OCI-LY1 (cell line): ENCODE measurements at regions not wholly inside any gene's neighbourhood (a gene's known extent, or its start where the extent isn't known, plus 50 kb on each side); places are given as distances from the start of the nearest gene placed in this dataset.

Source experiments
- H2AFZ ChIP-seq: fragments of 200-600 bp; sonication (generic), shearing (Covaris generic); 2 replicates; pipeline ENCODE4 v1.6.0; 2014; ENCODE audit warnings: antibody characterized with exemption, mild to moderate bottlenecking, low read length
- H3F3A ChIP-seq: fragments of 200-600 bp; sonication (generic), shearing (Covaris generic); 2 replicates; pipeline ENCODE4 v1.6.0; 2014; ENCODE audit warnings: mild to moderate bottlenecking, antibody characterized with exemption, low read length, moderate library complexity; ENCODE audit not compliant: insufficient read depth
- H3K27ac ChIP-seq: fragments of 200-600 bp; sonication (generic); 2 replicates; pipeline ENCODE4 v1.5.1; 2014; ENCODE audit warnings: low read length, mixed run types, mild to moderate bottlenecking, low read depth; ENCODE audit not compliant: poor library complexity, severe bottlenecking
- H3K27me3 ChIP-seq: fragments of 200-600 bp; sonication (generic); 2 replicates; pipeline ENCODE4 v1.6.0; 2014; ENCODE audit warnings: antibody characterized with exemption, mild to moderate bottlenecking, low read length, moderate library complexity; ENCODE audit not compliant: insufficient read depth
- H3K36me3 ChIP-seq: fragments of 200-600 bp; sonication (generic); 2 replicates; pipeline ENCODE4 v1.6.1; 2014; ENCODE audit warnings: mild to moderate bottlenecking, antibody characterized with exemption, low read length, moderate library complexity, mixed read lengths; ENCODE audit not compliant: insufficient read depth
- H3K4me1 ChIP-seq: fragments of 200-600 bp; sonication (generic); 2 replicates; pipeline ENCODE4 v1.5.1; 2014; ENCODE audit warnings: mild to moderate bottlenecking, low read length, moderate library complexity; ENCODE audit not compliant: insufficient read depth, severe bottlenecking
- H3K4me2 ChIP-seq: fragments of 200-600 bp; sonication (generic), shearing (Covaris generic); 2 replicates; pipeline ENCODE4 v1.6.1; 2014; ENCODE audit warnings: low read length
- H3K4me3 ChIP-seq: fragments of 200-600 bp; sonication (generic); 2 replicates; pipeline ENCODE4 v1.5.1; 2014; ENCODE audit warnings: low read length, low read depth, mild to moderate bottlenecking, mixed read lengths; ENCODE audit not compliant: poor library complexity, severe bottlenecking
- H3K79me2 ChIP-seq: fragments of 200-600 bp; shearing (Covaris generic); 2 replicates; pipeline ENCODE4 v1.6.1; 2016; ENCODE audit warnings: mixed run types, low read length, mixed read lengths; ENCODE audit not compliant: insufficient read depth
- H3K9ac ChIP-seq: fragments of 200-600 bp; sonication (generic), shearing (Covaris generic); 2 replicates; pipeline ENCODE4 v1.6.1; 2014; ENCODE audit warnings: mild to moderate bottlenecking, low read length, mixed read lengths
- H3K9me2 ChIP-seq: fragments of 200-600 bp; sonication (generic), shearing (Covaris generic); 2 replicates; pipeline ENCODE4 v1.6.1; 2014; ENCODE audit warnings: low read depth, mild to moderate bottlenecking, low read length, mixed read lengths
- H3K9me3 ChIP-seq: fragments of 200-600 bp; shearing (Covaris generic); 2 replicates; pipeline ENCODE4 v1.6.1; 2014; ENCODE audit warnings: low read length, mixed read lengths
- H4K20me1 ChIP-seq: fragments of 200-600 bp; sonication (generic), shearing (Covaris generic); 2 replicates; pipeline ENCODE4 v1.6.0; 2016; ENCODE audit warnings: mild to moderate bottlenecking, low read length; ENCODE audit not compliant: insufficient read depth
- CTCF ChIP-seq: fragments of 200-600 bp; sonication (generic), shearing (Covaris generic); IDR thresholded peaks from 2 replicates; pipeline ENCODE4 v1.5.1; 2017; ENCODE audit warnings: mild to moderate bottlenecking, antibody characterized with exemption, low read length, moderate library complexity, mixed read lengths
- EZH2 ChIP-seq: fragments of 200-600 bp; sonication (generic), shearing (Covaris generic); IDR thresholded peaks from 2 replicates; pipeline ENCODE4 v1.8.0; 2017; ENCODE audit warnings: borderline replicate concordance, mixed run types, mild to moderate bottlenecking, antibody characterized with exemption, low read length, moderate library complexity, mixed read lengths

- Histone ChIP-seq H3K9me3 (no peaks in the 10 kb centered on the region), H3K9me2 (no peaks in the 10 kb centered on the region), H3K27me3 (no peaks in the 10 kb centered on the region), H3K4me1 (no peaks in the 10 kb centered on the region), H3K36me3 (no peaks in the 10 kb centered on the region), H3K9ac (no peak overlapping the region), H3K4me3 (no peak overlapping the region), H3F3A (no peaks in the 10 kb centered on the region), H4K20me1 (no peaks in the 10 kb centered on the region), H3K27ac (no peak overlapping the region), H2AFZ (no peak overlapping the region), H3K4me2 (no peak overlapping the region), H3K79me2 (no peaks in the 10 kb centered on the region)
- TF ChIP-seq CTCF (no peak), EZH2 (no peak)
These were observed 84.0 kb upstream of the ZNF81 start for GRCh38 chrX:47752685-47753084.

GRCh38 chrX:47751670-47752069, 85.0 kb upstream of the ZNF81 start:
- H2AFZ ChIP-seq: no peak overlapping the region
- H3K27me3 ChIP-seq: no peaks in the 10 kb centered on the region
- no peaks in the 10 kb centered on the region for H3K36me3 ChIP-seq
- H4K20me1 ChIP-seq: no peaks in the 10 kb centered on the region
- TF ChIP-seq EZH2: no peak
- peak; percentile 48; the same call in 1 of the 2 replicates for TF ChIP-seq CTCF
- no peaks in the 10 kb centered on the region for H3K79me2 ChIP-seq
- H3K27ac ChIP-seq: no peak overlapping the region
- H3K4me3 ChIP-seq: no peak overlapping the region
- no peak overlapping the region for H3K4me2 ChIP-seq
- H3K9me2 ChIP-seq: no peaks in the 10 kb centered on the region
- no peaks in the 10 kb centered on the region for H3F3A ChIP-seq
- no peak overlapping the region for H3K9ac ChIP-seq
- H3K4me1 ChIP-seq: no peaks in the 10 kb centered on the region
- no peaks in the 10 kb centered on the region for H3K9me3 ChIP-seq

- Histone ChIP-seq H3K27ac (no peak overlapping the region), H4K20me1 (no peaks in the 10 kb centered on the region), H3K4me2 (no peak overlapping the region), H3K27me3 (no peaks in the 10 kb centered on the region), H3K9ac (no peak overlapping the region), H3K79me2 (no peaks in the 10 kb centered on the region), H3K4me3 (no peak overlapping the region), H3K9me2 (no peaks in the 10 kb centered on the region), H2AFZ (no peak overlapping the region), H3K36me3 (no peaks in the 10 kb centered on the region), H3K9me3 (no peaks in the 10 kb centered on the region), H3K4me1 (no peaks in the 10 kb centered on the region), H3F3A (no peaks in the 10 kb centered on the region)
- TF ChIP-seq EZH2 (no peak), CTCF (no peak)
These were observed 87.3 kb upstream of the ZNF81 start for GRCh38 chrX:47749185-47749967.
